HG02798 (cell line): ENCODE measurements at regions not wholly inside any gene's neighbourhood (a gene's known extent, or its start where the extent isn't known, plus 50 kb on each side); places are given as distances from the start of the nearest gene placed in this dataset.
"Not testable (repeated sequence)": the region's sequence is repeated elsewhere in the genome, so short reads cannot be mapped to it uniquely, and the experiment has no call there.

Source experiments
- ATAC-seq: cut with Tn5 transposase; IDR thresholded peaks from one replicate; pipeline ENCODE4 v1.9.1; 2021; ENCODE audit warnings: mild to moderate bottlenecking; ENCODE audit not compliant: unreplicated experiment, poor library complexity

- ATAC-seq: peak; percentile 48
Measured at GRCh38 chr13:19362946-19363510, 181.4 kb upstream of the TUBA3C start.

- not testable (repeated sequence) for ATAC-seq
Measured at GRCh38 chr13:19359697-19360096, 178.1 kb upstream of the TUBA3C start.

GRCh38 chr13:19345916-19346422 is 164.3 kb upstream of the TUBA3C start:
- no peak for ATAC-seq

GRCh38 chr13:19345158-19345557 is 163.5 kb upstream of the TUBA3C start:
- ATAC-seq: peak; percentile 31

- peak; percentile 86 for ATAC-seq
Measured at GRCh38 chr13:19344585-19345120, 163.0 kb upstream of the TUBA3C start.

GRCh38 chr13:19332378-19332777 is 150.8 kb upstream of the TUBA3C start:
- no peak for ATAC-seq

- no peak for ATAC-seq
Measured at GRCh38 chr13:19329365-19329764, 147.7 kb upstream of the TUBA3C start.

- no peak for ATAC-seq
Measured at GRCh38 chr13:19324325-19324724, 142.7 kb upstream of the TUBA3C start.

- ATAC-seq: no peak
Measured at GRCh38 chr13:19321222-19321621, 139.6 kb upstream of the TUBA3C start.

GRCh38 chr13:19305434-19305833 is 123.8 kb upstream of the TUBA3C start:
- no peak for ATAC-seq

GRCh38 chr13:19289180-19289579 is 107.6 kb upstream of the TUBA3C start:
- no peak for ATAC-seq

- ATAC-seq: no peak
Measured at GRCh38 chr13:19283836-19284235, 102.2 kb upstream of the TUBA3C start.

- no peak for ATAC-seq
Measured at GRCh38 chr13:19268331-19268730, 86.7 kb upstream of the TUBA3C start.

GRCh38 chr13:19267746-19268145 is 86.1 kb upstream of the TUBA3C start:
- no peak for ATAC-seq

GRCh38 chr13:19266979-19267378 is 85.4 kb upstream of the TUBA3C start:
- ATAC-seq: no peak

GRCh38 chr13:19264711-19265110 is 83.1 kb upstream of the TUBA3C start:
- no peak for ATAC-seq

- ATAC-seq: no peak
Measured at GRCh38 chr13:19252381-19252780, 70.8 kb upstream of the TUBA3C start.

- ATAC-seq: peak; percentile 83
Measured at GRCh38 chr13:19239114-19239860, 57.7 kb upstream of the TUBA3C start.
